CD4-positive, alpha-beta T cell (primary cell): ENCODE measurements at regions not wholly inside any gene's neighbourhood (a gene's known extent, or its start where the extent isn't known, plus 50 kb on each side); places are given as distances from the start of the nearest gene placed in this dataset.

Experiments
- ATAC-seq: fragments of 200-7000 bp; cut with Tn5 transposase; one replicate; pipeline ENCODE4 v1.10.0; 2022; ENCODE audit warnings: mild to moderate bottlenecking; ENCODE audit not compliant: poor library complexity
- CTCF ChIA-PET: fragments of 350-600 bp; sonication (Branson Sonifier 250); formaldehyde crosslinking; loops from one replicate; lab custom pipeline; 2021; ENCODE audit warnings: antibody characterized with exemption, inconsistent platforms; lab: Charles Lee
- POLR2A ChIA-PET: fragments of 350-600 bp; sonication (Branson Sonifier 250); formaldehyde crosslinking; loops from one replicate; lab custom pipeline; 2021; ENCODE audit warnings: antibody characterized with exemption, inconsistent platforms; lab: Charles Lee
- DNase-seq, 14 experiments: peaks; one replicate each; pipeline ENCODE4 v3.0.0-alpha.2; 2013 to 2020; ENCODE audit warnings: mixed read lengths in 2 of 14
- H3K27ac ChIP-seq, 2 donors: one replicate each; pipeline versions ENCODE4 v1.5.1 to v1.7.0; 2013; ENCODE audit warnings: low read length in 2 of 2, low read depth in 1 of 2, mild to moderate bottlenecking in 1 of 2
- H3K27me3 ChIP-seq, 2 experiments: 1 replicate in 1 of 2; 2 replicates in 1 of 2; pipeline versions ENCODE4 v1.6.1 to v1.7.0; 2013; ENCODE audit warnings: low read length in 2 of 2, control low read depth in 1 of 2, mild to moderate bottlenecking in 1 of 2, moderate library complexity in 1 of 2; ENCODE audit not compliant: insufficient read depth in 2 of 2, control insufficient read depth in 1 of 2
- H3K36me3 ChIP-seq: one replicate; pipeline ENCODE4 v1.6.1; 2013; ENCODE audit warnings: low read length, control low read depth; ENCODE audit not compliant: insufficient read depth
- H3K4me1 ChIP-seq: one replicate; pipeline ENCODE4 v1.6.1; 2013; ENCODE audit warnings: low read length, control low read depth; ENCODE audit not compliant: insufficient read depth
- H3K4me3 ChIP-seq: one replicate; pipeline ENCODE4 v1.5.1; 2013; ENCODE audit warnings: mild to moderate bottlenecking, low read length, moderate library complexity
- H3K9me3 ChIP-seq, 2 experiments: 1 replicate in 1 of 2; 2 replicates in 1 of 2; pipeline versions ENCODE4 v1.6.1 to v1.7.0; 2013; ENCODE audit warnings: low read length in 2 of 2, mild to moderate bottlenecking in 2 of 2, control low read depth in 1 of 2, moderate library complexity in 1 of 2; ENCODE audit not compliant: control insufficient read depth in 1 of 2, insufficient read depth in 1 of 2
- H3K27ac Mint-ChIP-seq: one replicate; pipeline ENCODE4 v1.8.0; 2020; ENCODE audit warnings: mixed read lengths
- H3K27me3 Mint-ChIP-seq: one replicate; pipeline ENCODE4 v1.8.0; 2021; ENCODE audit warnings: mixed read lengths
- H3K36me3 Mint-ChIP-seq: one replicate; pipeline ENCODE4 v1.8.0; 2021; ENCODE audit warnings: low read depth, mixed read lengths
- H3K4me1 Mint-ChIP-seq: one replicate; pipeline ENCODE4 v1.8.0; 2021; ENCODE audit warnings: low read depth, mixed read lengths
- H3K4me3 Mint-ChIP-seq: one replicate; pipeline ENCODE4 v1.8.0; 2020; ENCODE audit warnings: mild to moderate bottlenecking, mixed read lengths
- H3K9me3 Mint-ChIP-seq: one replicate; pipeline ENCODE4 v1.8.0; 2020; ENCODE audit warnings: mixed read lengths
- intact Hi-C, 2 experiments: fragments of 100-400 bp; cut with DNase I in 1 of 2; cut with micrococcal nuclease in 1 of 2; formaldehyde crosslinking; loops; one replicate each; pipeline versions ENCODE4 v1.15.1 to v1.9.0; 2023 to 2025; cut with DNase I, micrococcal nuclease
- TF ChIP-seq, protein P1 (sequence below): fragments of 200-600 bp; IDR thresholded peaks from one replicate; pipeline ENCODE4 v1.8.0; 2022; ENCODE audit warnings: antibody characterized with exemption, mild to moderate bottlenecking

DNA sequence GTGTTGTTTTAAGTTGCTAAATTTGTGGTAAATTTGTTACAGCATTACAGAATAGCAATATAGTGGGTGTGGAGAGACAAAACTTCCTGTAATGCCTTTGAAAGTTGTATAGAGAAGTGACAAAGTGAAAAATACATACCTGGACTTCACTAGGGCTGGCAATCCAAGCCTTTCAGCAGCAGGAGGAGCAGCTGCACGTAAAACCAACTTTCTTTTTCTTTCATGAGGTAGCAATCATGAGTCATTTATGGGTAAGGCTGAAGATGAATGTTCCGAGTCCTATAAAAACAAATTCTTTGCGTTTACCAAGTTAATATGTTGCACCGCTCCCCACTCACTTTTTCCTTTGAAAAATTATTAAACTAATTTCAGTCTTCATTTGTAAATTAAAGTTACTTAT is 1138.2 kb downstream of the TAF11L14 start:
- TF ChIP-seq, protein P1, sequence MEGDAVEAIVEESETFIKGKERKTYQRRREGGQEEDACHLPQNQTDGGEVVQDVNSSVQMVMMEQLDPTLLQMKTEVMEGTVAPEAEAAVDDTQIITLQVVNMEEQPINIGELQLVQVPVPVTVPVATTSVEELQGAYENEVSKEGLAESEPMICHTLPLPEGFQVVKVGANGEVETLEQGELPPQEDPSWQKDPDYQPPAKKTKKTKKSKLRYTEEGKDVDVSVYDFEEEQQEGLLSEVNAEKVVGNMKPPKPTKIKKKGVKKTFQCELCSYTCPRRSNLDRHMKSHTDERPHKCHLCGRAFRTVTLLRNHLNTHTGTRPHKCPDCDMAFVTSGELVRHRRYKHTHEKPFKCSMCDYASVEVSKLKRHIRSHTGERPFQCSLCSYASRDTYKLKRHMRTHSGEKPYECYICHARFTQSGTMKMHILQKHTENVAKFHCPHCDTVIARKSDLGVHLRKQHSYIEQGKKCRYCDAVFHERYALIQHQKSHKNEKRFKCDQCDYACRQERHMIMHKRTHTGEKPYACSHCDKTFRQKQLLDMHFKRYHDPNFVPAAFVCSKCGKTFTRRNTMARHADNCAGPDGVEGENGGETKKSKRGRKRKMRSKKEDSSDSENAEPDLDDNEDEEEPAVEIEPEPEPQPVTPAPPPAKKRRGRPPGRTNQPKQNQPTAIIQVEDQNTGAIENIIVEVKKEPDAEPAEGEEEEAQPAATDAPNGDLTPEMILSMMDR, result no peak
- no peaks in the 10 kb centered on the region for H3K4me1 ChIP-seq
- Mint-ChIP-seq H3K36me3 (no peaks in the 10 kb centered on the region), H3K4me3 (no peak overlapping the region), H3K27ac (no peak overlapping the region), H3K9me3 (no peaks in the 10 kb centered on the region), H3K27me3 (no peaks in the 10 kb centered on the region), H3K4me1 (peaks cover 7% of the 10 kb centered on the region)
- no peak overlapping the region for H3K4me3 ChIP-seq
- H3K9me3 ChIP-seq, result no peaks in the 10 kb centered on the region
- DNase-seq (peak in 4 of 14 experiments; percentile 7 to 39 (median 18)), ATAC-seq (peak; percentile 32)
- POLR2A ChIA-PET, result no interaction called here
- intact Hi-C loops, result no loop called here
- H3K27me3 ChIP-seq, result no peaks in the 10 kb centered on the region
- CTCF ChIA-PET, result interaction anchor here (1.0 kb wide), 1 partner anchor 14 kb away, joined by 3 read pairs; no protein-coding TSS in a partner anchor
- H3K27ac ChIP-seq, result no peak overlapping the region
- no peaks in the 10 kb centered on the region for H3K36me3 ChIP-seq

DNA sequence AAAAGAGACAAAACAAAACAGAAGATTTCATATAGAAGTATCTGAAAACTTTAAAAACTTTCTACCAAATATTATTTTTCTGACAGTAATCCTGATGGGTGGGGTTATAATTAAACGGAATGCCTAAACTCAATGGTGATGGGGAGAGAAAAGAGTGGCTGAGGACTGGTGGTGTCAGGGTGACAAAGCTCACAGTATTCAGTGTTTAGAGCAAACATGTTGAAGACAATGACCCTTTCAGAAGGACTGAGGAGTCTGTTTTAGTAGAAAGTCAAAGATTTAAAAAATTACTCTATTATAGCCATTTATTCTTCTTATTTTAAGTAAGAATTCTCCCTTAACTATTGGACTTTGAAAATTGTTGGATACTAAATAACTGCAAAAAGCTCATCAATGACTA is 1144.0 kb downstream of the TAF11L14 start:
- Mint-ChIP-seq H3K9me3 (no peaks in the 10 kb centered on the region), H3K4me3 (no peak overlapping the region), H3K27ac (no peak overlapping the region), H3K4me1 (no peaks in the 10 kb centered on the region), H3K27me3 (no peaks in the 10 kb centered on the region), H3K36me3 (no peaks in the 10 kb centered on the region)
- DNase-seq (no peak), ATAC-seq (no peak)
- no peak overlapping the region for H3K27ac ChIP-seq
- TF ChIP-seq, protein P1, result no peak
- no peaks in the 10 kb centered on the region for H3K4me1 ChIP-seq
- intact Hi-C loops, result no loop called here
- H3K4me3 ChIP-seq, result no peak overlapping the region
- H3K27me3 ChIP-seq, result no peaks in the 10 kb centered on the region
- no peaks in the 10 kb centered on the region for H3K36me3 ChIP-seq
- peaks cover 0 to 6% of the 10 kb centered on the region in 2 experiments for H3K9me3 ChIP-seq
- CTCF ChIA-PET, result no interaction called here
- POLR2A ChIA-PET, result no interaction called here

DNA sequence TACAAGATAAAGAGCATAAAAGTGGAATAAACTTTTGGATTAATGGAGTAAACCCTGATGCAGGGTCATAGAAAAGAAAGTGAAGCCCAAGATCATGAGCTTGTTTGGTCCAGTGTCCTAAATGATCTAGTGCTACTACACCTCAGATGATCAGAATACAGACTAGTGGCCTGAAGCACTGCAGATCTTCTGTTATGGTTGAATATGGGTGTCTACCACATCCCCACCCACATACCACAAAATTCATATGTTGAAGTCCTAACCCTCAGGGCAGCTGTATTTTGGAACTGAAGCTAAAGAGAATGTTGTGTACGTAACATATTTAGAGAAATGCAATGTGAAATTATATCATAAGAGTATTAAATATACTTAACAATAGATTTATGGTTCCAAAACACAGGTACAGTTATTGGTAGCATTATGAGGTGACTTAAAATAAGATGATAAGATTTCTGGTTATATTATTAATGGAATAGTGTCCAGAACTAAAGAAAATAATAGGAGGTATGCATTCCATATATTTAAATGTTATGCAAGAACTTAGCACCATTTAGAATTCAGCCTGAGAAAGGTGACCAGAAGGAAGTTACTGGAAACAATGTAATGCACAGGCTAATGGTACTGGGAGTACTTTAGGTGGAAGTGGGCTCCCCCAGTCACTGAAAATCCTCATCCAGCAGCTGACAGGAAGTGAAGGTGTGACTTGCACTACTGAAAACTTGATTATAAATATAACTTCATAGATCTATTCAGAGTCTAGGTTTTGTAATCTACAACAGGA is 1155.1 kb downstream of the TAF11L14 start:
- ATAC-seq (no peak), DNase-seq (no peak)
- TF ChIP-seq, protein P1, result no peak
- H3K9me3 Mint-ChIP-seq, result no peaks in the 10 kb centered on the region
- H3K4me3 Mint-ChIP-seq, result no peak overlapping the region
- Histone ChIP-seq H3K36me3 (no peaks in the 10 kb centered on the region), H3K27me3 (no peaks in the 10 kb centered on the region), H3K27ac (no peak overlapping the region), H3K4me1 (no peaks in the 10 kb centered on the region), H3K9me3 (no peaks in the 10 kb centered on the region), H3K4me3 (no peak overlapping the region)
- ChIA-PET CTCF (interaction anchor here (1.4 kb wide), 1 partner anchor 13 kb away, joined by 3 read pairs; no protein-coding TSS in a partner anchor), POLR2A (no interaction called here)
- intact Hi-C loops, result no loop called here
- no peak overlapping the region for H3K27ac Mint-ChIP-seq
- H3K27me3 Mint-ChIP-seq, result no peaks in the 10 kb centered on the region
- H3K36me3 Mint-ChIP-seq, result no peaks in the 10 kb centered on the region
- no peaks in the 10 kb centered on the region for H3K4me1 Mint-ChIP-seq
